GM21619 (cell line): ENCODE measurements at regions not wholly inside any gene's neighbourhood (a gene's known extent, or its start where the extent isn't known, plus 50 kb on each side); places are given as distances from the start of the nearest gene placed in this dataset.
A peak's percentile ranks its signal among the peaks of the same experiment; 100 is the strongest.

Source experiments
- ATAC-seq: cut with Tn5 transposase; IDR thresholded peaks from one replicate; pipeline ENCODE4 v1.9.1; 2021; ENCODE audit not compliant: unreplicated experiment

DNA sequence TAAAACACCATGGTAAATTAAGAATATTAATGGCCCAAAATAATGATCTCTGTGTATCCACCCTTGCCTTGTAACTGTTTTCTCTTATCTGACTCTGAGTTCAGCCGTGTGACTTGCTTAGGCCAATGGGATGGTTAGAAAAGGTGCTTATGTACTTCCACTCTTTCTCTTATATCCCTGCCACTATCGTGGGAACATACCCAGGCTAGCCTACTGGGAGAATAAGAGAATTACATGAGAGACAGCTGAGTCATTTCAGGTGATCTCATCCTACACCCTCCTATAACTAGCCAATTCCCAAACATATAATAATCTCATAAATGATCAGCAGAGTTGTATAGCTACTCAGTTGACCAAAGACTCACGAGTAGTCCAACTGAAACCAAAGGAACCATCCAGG lies 98.3 kb upstream of the ABI3BP start:
- ATAC-seq, result no peak

DNA sequence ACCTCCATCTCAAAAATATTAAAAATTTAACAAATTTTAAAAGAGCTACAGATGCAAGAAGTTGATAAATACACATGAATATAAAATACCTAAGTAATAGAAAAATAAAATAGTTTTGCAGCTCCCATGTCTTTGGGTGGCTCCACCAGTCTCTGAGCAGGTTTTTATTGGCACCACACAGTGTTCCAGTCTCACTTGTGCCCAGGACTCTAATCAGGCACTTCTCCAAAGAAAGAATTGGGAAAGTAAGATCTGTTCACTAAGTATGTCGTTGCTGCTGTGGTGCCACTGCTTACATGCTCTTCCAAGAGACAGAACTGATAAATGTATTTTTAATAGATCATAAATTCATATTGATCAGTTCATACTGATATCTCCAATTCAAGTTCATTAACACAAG lies 92.5 kb upstream of the ABI3BP start:
- no peak for ATAC-seq

GRCh38 chr3:101084404-101084803 lies 91.2 kb upstream of the ABI3BP start:
- no peak for ATAC-seq

GRCh38 chr3:101081999-101082398 lies 88.8 kb upstream of the ABI3BP start:
- no peak for ATAC-seq

DNA sequence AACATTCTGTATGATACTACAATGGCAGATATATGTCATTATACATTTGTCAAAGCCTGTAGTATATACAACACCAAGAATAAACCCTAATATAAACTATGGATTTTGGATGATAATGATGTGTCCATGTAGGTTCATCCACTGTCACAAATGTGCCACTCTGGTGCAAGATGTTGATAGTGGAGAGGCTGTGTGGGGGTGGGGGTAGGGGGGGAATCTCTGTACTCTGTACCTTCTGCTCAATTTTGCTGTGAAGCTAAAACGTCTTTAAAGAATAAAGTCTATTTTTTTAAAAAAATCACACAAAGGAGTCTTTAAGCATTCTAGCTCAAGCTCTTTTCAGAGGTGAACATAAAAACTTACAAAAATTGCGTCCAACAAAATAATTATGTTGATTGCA lies 88.2 kb upstream of the ABI3BP start:
- ATAC-seq, result no peak

- no peak for ATAC-seq
These were observed 84.3 kb upstream of the ABI3BP start for GRCh38 chr3:101077361-101078011.

DNA sequence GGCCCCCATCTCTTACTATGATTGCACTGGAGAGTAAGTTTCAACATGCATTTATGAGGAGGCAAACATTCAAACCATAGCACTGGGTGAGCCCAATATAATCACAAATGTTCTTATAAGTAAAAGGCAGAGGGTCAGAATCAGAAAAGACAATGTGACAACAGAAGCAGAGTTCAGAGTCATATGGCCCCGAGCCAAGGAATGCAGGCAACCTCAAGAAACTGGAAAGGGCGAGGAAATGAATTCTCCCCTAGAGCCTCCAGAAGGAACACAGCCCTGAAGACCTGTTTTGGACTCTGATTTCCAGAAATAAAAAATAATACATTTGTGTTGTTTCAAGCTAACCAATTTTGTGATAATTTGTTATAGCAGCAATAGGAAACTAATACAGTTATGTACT lies 81.3 kb upstream of the ABI3BP start:
- ATAC-seq, result no peak

- no peak for ATAC-seq
These were observed 79.1 kb upstream of the ABI3BP start for GRCh38 chr3:101072300-101072699.

DNA sequence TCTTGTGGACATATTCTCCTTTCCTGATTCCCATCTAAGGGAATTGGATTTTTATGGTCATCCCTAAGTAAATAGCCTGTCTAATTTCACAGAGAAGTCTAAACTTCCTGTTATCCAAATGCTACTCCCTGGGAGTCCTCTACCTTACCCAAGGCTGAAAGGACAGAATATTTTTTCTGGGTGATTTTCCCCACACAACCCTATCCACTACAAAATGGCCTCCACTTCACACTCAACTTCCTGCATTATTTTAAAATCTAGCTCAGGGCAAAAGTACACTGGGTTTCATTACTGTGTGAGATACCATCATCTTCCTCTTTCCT lies 77.5 kb upstream of the ABI3BP start:
- no peak for ATAC-seq

GRCh38 chr3:101069901-101070798 lies 76.9 kb upstream of the ABI3BP start:
- peak; percentile 58 for ATAC-seq

DNA sequence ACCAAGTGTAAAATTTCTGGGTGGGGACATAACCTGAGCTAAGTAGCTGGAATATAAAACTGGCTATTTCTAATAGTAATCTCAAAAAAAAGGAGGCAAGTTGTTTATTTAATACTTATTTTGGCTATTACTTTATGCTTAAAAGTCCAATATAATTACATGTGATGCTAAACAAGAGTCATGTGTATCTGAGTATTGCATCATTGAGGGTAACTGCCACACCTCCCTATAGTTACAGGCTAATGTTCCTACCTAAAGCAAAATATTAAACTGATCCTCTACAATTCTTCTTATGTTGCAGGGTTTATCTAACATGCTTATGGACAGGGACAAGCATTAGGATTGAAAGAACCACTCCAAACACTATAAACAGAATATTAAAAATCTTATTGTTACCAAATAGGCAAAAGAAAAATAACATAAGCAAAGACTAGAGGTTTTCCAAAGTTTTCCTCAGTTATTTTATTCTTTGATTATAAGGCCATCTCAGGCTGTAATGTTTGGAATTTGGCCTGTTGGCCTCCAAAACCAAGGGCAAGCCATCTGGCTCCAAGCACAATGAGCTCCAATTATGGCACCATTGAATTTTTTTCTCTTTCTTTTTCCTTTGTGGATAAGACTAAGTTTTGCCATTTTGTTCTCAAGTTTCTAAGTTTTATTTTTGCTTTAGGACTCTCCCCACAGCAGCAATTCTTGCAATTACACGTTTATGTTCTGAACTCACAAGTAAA lies 75.8 kb upstream of the ABI3BP start:
- no peak for ATAC-seq

DNA sequence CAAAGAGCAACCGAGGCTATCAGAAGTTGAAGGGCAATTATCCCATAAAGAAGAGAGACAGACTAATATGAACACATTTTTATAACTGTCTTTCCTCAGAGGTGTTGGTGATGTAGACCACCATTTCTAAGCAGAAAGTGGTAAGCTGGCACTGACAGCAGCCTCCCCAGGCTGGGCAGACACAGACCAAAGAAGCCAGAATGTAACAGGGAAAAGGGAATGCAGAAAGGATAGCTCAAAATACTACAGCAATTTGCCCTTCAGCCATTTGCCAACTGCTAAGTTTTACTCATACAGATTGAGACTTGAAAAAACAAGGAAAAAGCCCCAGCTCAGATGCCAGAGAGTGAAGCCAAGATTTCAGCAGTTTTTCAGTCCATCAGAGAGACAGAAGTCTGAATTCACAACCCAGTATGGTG lies 73.5 kb upstream of the ABI3BP start:
- no peak for ATAC-seq

- ATAC-seq, result no peak
These were observed 72.7 kb upstream of the ABI3BP start for GRCh38 chr3:101065962-101066361.

GRCh38 chr3:101063401-101063800 lies 70.2 kb upstream of the ABI3BP start:
- no peak for ATAC-seq

- no peak for ATAC-seq
These were observed 68.1 kb upstream of the ABI3BP start for GRCh38 chr3:101061312-101061711.

DNA sequence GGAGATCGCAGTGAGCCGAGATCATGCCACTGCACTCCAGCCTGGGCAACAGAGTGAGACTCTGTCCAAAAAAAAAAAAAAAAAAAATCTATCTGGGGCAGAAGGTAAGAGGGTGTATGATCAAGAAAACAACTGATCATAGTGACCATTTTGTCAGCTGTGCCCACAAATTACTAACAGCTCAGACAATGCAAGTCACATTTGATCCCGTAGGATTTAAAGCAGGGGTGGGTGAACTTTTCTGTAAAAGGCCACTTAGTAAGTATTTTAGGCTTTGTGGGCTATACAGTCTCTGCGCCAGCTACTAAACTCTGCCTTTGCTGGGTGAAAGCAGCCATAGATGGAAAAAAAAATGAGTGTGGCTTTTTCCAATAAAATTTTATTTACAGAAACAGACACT lies 57.6 kb upstream of the ABI3BP start:
- ATAC-seq, result no peak

- ATAC-seq, result no peak
These were observed 56.8 kb upstream of the ABI3BP start for GRCh38 chr3:101050046-101050445.

DNA sequence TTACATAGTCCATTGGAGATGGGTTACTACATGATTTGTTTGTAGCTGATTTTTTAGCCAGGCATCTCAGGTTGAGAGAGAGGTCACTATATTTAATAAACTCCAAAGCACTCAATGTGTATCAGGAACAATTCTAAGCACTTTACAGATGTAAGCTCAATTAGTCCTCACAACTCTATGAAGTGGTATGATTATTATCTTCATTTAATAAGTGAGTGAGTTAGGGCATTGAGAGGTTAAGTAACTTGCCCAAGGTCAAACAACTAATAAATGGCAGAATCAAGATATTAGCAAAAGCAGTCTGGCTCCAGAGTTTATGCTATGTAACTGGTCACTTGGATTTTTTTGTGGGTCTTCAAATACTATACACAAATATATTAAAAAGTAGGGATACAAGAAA lies 56.3 kb upstream of the ABI3BP start:
- no peak for ATAC-seq

- no peak for ATAC-seq
These were observed 50.5 kb upstream of the ABI3BP start for GRCh38 chr3:101043687-101044078.

DNA sequence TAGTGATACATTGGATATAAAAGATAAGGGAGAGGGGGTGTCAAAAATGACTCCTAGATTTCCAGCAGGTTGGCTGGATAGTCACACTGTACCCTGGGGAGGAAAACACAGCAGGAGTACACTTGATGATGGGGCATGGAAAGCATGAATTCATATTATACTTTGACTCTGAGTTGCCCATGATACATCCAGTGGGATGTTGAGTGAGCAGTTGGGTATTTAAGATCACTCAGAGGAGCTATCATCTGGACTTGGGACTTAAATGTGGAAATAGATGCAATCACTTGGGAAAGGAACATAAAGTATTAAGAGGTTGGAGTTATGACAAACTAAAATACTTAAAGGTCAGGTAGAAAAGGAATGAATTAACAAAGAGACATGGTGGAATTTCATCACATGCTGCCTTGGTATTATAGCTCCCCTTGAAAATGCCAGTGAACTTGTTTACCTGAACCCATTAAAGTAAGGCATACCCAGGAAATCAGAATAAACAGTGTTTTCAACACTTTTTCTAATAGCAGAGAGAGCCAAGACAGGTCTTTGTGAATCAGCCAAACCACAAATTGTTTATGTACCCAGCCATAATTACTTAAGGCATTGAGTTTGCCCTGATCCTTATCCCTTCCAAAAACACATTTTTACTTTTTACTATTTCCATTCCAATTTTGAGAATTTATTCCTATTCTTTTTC lies 49.9 kb upstream of the ABI3BP start:
- ATAC-seq, result no peak
